GM23338 (cell line): ENCODE measurements at regions not wholly inside any gene's neighbourhood (a gene's known extent, or its start where the extent isn't known, plus 50 kb on each side); places are given as distances from the start of the nearest gene placed in this dataset.

ENCODE experiments used
- ATAC-seq: fragments of 200-7000 bp; cut with Tn5 transposase; 3 replicates; pipeline ENCODE4 v1.9.1; 2020
- DNase-seq: peaks from one replicate; pipeline ENCODE4 v3.0.0-alpha.2; 2015; ENCODE audit warnings: low spot score
- H2AFZ ChIP-seq: fragments of 200-600 bp; sonication (generic); 2 replicates; pipeline ENCODE4 v1.8.0; 2016; ENCODE audit warnings: antibody characterized with exemption, mild to moderate bottlenecking, moderate library complexity
- H3F3A ChIP-seq: fragments of 200-600 bp; sonication (generic); replicated peaks from 2 replicates; pipeline ENCODE4 v1.8.0; 2017; ENCODE audit warnings: antibody characterized with exemption, mixed run types, low read depth
- H3K27ac ChIP-seq: fragments of 200-600 bp; sonication (generic); 2 replicates; pipeline ENCODE4 v1.6.1; 2016; ENCODE audit warnings: low read depth
- H3K27me3 ChIP-seq: fragments of 200-600 bp; sonication (generic); 2 replicates; pipeline ENCODE4 v1.8.0; 2016; ENCODE audit warnings: mild to moderate bottlenecking, mixed run types, moderate library complexity; ENCODE audit not compliant: insufficient read depth
- H3K36me3 ChIP-seq: fragments of 200-600 bp; sonication (generic); 2 replicates; pipeline ENCODE4 v1.8.0; 2016; ENCODE audit warnings: mild to moderate bottlenecking; ENCODE audit not compliant: insufficient read depth
- H3K4me1 ChIP-seq: fragments of 200-600 bp; sonication (generic); 2 replicates; pipeline ENCODE4 v1.8.0; 2016; ENCODE audit warnings: mild to moderate bottlenecking, moderate library complexity; ENCODE audit not compliant: insufficient read depth
- H3K4me2 ChIP-seq: fragments of 200-600 bp; sonication (generic); 2 replicates; pipeline ENCODE4 v1.7.1; 2017; ENCODE audit warnings: mixed run types
- H3K4me3 ChIP-seq: fragments of 200-600 bp; sonication (generic); 2 replicates; pipeline ENCODE4 v1.6.1; 2016; ENCODE audit warnings: mixed run types
- H3K79me2 ChIP-seq: fragments of 200-600 bp; sonication (generic); replicated peaks from 2 replicates; pipeline ENCODE4 v1.8.0; 2017; ENCODE audit warnings: mild to moderate bottlenecking; ENCODE audit not compliant: insufficient read depth
- H3K9me2 ChIP-seq: fragments of 200-600 bp; sonication (generic); 2 replicates; pipeline ENCODE4 v1.8.0; 2017; ENCODE audit not compliant: insufficient read depth
- H4K20me1 ChIP-seq: fragments of 200-600 bp; sonication (generic); replicated peaks from 2 replicates; pipeline ENCODE4 v1.8.0; 2017; ENCODE audit warnings: mild to moderate bottlenecking; ENCODE audit not compliant: insufficient read depth
- H3K27ac Mint-ChIP-seq: 2 replicates; pipeline ENCODE4 v1.8.0; 2020; ENCODE audit warnings: inconsistent platforms, mild to moderate bottlenecking, moderate library complexity, mixed read lengths
- H3K27me3 Mint-ChIP-seq: 3 replicates; pipeline ENCODE4 v1.8.0; 2022; ENCODE audit warnings: low read depth, mild to moderate bottlenecking, moderate library complexity, mixed read lengths, inconsistent platforms; ENCODE audit not compliant: insufficient read depth, poor library complexity
- H3K36me3 Mint-ChIP-seq: 3 replicates; pipeline ENCODE4 v1.8.0; 2021; ENCODE audit warnings: low read depth, mild to moderate bottlenecking, inconsistent platforms, moderate library complexity, mixed read lengths
- H3K4me1 Mint-ChIP-seq: 3 replicates; pipeline ENCODE4 v1.8.0; 2020; ENCODE audit warnings: mild to moderate bottlenecking, inconsistent platforms, mixed read lengths
- H3K4me3 Mint-ChIP-seq: 3 replicates; pipeline ENCODE4 v1.8.0; 2021; ENCODE audit warnings: moderate library complexity, mild to moderate bottlenecking, inconsistent platforms, mixed read lengths
- H3K9me3 Mint-ChIP-seq: 3 replicates; pipeline ENCODE4 v1.8.0; 2020; ENCODE audit warnings: moderate library complexity, mild to moderate bottlenecking, inconsistent platforms, mixed read lengths
- CREB1 ChIP-seq: fragments of 250-450 bp; sonication (Bioruptor Pico); IDR thresholded peaks from 2 replicates; pipeline ENCODE4 v1.5.0; 2020; ENCODE audit warnings: low read depth, mild to moderate bottlenecking, moderate library complexity
- CTCF ChIP-seq, 2 experiments: fragments of 200-600 bp in 1 of 2; sonication (generic) in 1 of 2; conservative IDR thresholded peaks; 2 replicates each; pipeline versions ENCODE4 v1.5.1 to v1.6.1; 2016 to 2017; ENCODE audit warnings: antibody characterized with exemption in 2 of 2, low read depth in 2 of 2, mild to moderate bottlenecking in 2 of 2, moderate library complexity in 1 of 2
- EZH2 ChIP-seq: fragments of 200-600 bp; sonication (generic); IDR thresholded peaks from one replicate; pipeline ENCODE4 v1.8.0; 2017; ENCODE audit warnings: antibody characterized with exemption, mild to moderate bottlenecking, low read depth; ENCODE audit not compliant: unreplicated experiment
- EZH2phosphoT487 ChIP-seq: fragments of 200-600 bp; sonication (generic); IDR thresholded peaks from one replicate; pipeline ENCODE4 v1.8.1; 2018; ENCODE audit warnings: antibody characterized with exemption; ENCODE audit not compliant: unreplicated experiment
- JUNB ChIP-seq: IDR thresholded peaks from one replicate; pipeline ENCODE4 v1.6.1; 2016; ENCODE audit warnings: antibody characterized with exemption; ENCODE audit not compliant: unreplicated experiment
- NANOG ChIP-seq: IDR thresholded peaks from 2 replicates; pipeline ENCODE4 v1.6.1; 2016; ENCODE audit warnings: antibody characterized with exemption, borderline replicate concordance
- POLR2AphosphoS5 ChIP-seq: IDR thresholded peaks from 2 replicates; pipeline ENCODE4 v1.6.1; 2016; ENCODE audit warnings: antibody characterized with exemption, low read depth
- REST ChIP-seq: IDR thresholded peaks from one replicate; pipeline ENCODE4 v1.6.1; 2018; ENCODE audit warnings: antibody characterized with exemption; ENCODE audit not compliant: unreplicated experiment
- STAT1 ChIP-seq: IDR thresholded peaks from one replicate; pipeline ENCODE4 v1.6.1; 2016; ENCODE audit warnings: antibody characterized with exemption; ENCODE audit not compliant: unreplicated experiment
- ZNF114 ChIP-seq: fragments of 250-450 bp; sonication (Bioruptor Pico); IDR thresholded peaks from 2 replicates; pipeline ENCODE4 v1.5.0; 2020; ENCODE audit warnings: mild to moderate bottlenecking, moderate library complexity
- ZNF331 ChIP-seq: fragments of 250-450 bp; sonication (Bioruptor Pico); IDR thresholded peaks from 2 replicates; pipeline ENCODE4 v1.5.0; 2020; ENCODE audit warnings: low read depth, mild to moderate bottlenecking, moderate library complexity
- TF ChIP-seq, protein P1 (sequence below): fragments of 250-450 bp; sonication (Bioruptor Pico); IDR thresholded peaks from 2 replicates; pipeline ENCODE4 v1.5.0; 2020; ENCODE audit warnings: mild to moderate bottlenecking, moderate library complexity
- TF ChIP-seq, protein P2 (sequence below): IDR thresholded peaks from 2 replicates; pipeline ENCODE4 v1.6.1; 2016; ENCODE audit warnings: antibody characterized with exemption

DNA sequence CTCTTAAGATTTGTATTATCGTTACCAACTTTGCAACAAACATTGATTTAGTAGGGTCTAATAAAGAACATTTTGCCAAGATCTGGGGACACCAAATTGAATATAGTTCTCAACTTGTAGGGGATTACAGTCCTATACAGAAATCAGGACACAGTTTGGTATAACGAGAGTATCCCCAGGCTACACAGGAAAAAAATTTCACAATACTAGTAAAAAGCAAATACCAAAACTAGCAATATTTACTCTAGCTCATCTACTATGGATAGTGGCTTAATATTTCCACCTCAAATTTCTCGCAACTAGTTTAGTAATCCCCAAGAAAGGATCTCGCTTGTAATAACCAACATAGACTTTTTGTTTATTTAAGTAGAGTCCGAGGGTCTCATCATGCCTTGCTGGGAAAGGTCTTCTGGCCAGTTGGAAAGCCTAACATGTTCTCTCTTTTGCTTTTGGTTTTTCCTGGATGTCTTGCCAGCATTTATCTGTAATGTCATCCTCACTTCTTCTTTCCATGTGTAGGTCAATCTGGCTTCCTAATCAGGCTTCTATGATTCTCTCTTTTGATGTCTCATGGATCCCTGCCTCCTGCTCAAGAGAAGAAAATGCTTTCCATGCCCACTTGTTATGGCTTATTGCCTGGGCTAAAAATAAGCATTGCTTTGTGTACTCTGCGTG, 104.7 kb upstream of the KCNK2 start:
- no peak overlapping the region for H3K4me3 Mint-ChIP-seq
- TF ChIP-seq EZH2 (no peak), ZNF114 (CRISPR knock-in tag) (no peak), REST (no peak), JUNB (no peak), EZH2phosphoT487 (no peak), ZNF331 (CRISPR knock-in tag) (no peak), NANOG (no peak), POLR2AphosphoS5 (no peak), CREB1 (CRISPR knock-in tag) (no peak), CTCF (conservative IDR thresholded peaks at IDR 0.05; ENCODE audit: low read depth in 2 of 2) (no peak), STAT1 (no peak)
- TF ChIP-seq, protein P1, sequence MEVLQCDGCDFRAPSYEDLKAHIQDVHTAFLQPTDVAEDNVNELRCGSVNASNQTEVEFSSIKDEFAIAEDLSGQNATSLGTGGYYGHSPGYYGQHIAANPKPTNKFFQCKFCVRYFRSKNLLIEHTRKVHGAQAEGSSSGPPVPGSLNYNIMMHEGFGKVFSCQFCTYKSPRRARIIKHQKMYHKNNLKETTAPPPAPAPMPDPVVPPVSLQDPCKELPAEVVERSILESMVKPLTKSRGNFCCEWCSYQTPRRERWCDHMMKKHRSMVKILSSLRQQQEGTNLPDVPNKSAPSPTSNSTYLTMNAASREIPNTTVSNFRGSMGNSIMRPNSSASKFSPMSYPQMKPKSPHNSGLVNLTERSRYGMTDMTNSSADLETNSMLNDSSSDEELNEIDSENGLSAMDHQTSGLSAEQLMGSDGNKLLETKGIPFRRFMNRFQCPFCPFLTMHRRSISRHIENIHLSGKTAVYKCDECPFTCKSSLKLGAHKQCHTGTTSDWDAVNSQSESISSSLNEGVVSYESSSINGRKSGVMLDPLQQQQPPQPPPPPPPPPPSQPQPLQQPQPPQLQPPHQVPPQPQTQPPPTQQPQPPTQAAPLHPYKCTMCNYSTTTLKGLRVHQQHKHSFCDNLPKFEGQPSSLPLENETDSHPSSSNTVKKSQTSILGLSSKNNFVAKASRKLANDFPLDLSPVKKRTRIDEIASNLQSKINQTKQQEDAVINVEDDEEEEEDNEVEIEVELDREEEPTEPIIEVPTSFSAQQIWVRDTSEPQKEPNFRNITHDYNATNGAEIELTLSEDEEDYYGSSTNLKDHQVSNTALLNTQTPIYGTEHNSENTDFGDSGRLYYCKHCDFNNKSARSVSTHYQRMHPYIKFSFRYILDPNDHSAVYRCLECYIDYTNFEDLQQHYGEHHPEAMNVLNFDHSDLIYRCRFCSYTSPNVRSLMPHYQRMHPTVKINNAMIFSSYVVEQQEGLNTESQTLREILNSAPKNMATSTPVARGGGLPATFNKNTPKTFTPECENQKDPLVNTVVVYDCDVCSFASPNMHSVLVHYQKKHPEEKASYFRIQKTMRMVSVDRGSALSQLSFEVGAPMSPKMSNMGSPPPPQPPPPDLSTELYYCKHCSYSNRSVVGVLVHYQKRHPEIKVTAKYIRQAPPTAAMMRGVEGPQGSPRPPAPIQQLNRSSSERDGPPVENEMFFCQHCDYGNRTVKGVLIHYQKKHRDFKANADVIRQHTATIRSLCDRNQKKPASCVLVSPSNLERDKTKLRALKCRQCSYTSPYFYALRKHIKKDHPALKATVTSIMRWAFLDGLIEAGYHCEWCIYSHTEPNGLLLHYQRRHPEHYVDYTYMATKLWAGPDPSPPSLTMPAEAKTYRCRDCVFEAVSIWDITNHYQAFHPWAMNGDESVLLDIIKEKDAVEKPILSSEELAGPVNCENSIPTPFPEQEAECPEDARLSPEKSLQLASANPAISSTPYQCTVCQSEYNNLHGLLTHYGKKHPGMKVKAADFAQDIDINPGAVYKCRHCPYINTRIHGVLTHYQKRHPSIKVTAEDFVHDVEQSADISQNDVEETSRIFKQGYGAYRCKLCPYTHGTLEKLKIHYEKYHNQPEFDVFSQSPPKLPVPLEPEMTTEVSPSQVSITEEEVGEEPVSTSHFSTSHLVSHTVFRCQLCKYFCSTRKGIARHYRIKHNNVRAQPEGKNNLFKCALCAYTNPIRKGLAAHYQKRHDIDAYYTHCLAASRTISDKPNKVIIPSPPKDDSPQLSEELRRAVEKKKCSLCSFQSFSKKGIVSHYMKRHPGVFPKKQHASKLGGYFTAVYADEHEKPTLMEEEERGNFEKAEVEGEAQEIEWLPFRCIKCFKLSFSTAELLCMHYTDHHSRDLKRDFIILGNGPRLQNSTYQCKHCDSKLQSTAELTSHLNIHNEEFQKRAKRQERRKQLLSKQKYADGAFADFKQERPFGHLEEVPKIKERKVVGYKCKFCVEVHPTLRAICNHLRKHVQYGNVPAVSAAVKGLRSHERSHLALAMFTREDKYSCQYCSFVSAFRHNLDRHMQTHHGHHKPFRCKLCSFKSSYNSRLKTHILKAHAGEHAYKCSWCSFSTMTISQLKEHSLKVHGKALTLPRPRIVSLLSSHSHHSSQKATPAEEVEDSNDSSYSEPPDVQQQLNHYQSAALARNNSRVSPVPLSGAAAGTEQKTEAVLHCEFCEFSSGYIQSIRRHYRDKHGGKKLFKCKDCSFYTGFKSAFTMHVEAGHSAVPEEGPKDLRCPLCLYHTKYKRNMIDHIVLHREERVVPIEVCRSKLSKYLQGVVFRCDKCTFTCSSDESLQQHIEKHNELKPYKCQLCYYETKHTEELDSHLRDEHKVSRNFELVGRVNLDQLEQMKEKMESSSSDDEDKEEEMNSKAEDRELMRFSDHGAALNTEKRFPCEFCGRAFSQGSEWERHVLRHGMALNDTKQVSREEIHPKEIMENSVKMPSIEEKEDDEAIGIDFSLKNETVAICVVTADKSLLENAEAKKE (CRISPR knock-in tag): no peak
- TF ChIP-seq, protein P2, sequence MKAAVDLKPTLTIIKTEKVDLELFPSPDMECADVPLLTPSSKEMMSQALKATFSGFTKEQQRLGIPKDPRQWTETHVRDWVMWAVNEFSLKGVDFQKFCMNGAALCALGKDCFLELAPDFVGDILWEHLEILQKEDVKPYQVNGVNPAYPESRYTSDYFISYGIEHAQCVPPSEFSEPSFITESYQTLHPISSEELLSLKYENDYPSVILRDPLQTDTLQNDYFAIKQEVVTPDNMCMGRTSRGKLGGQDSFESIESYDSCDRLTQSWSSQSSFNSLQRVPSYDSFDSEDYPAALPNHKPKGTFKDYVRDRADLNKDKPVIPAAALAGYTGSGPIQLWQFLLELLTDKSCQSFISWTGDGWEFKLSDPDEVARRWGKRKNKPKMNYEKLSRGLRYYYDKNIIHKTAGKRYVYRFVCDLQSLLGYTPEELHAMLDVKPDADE: no peak
- no peaks in the 10 kb centered on the region for H4K20me1 ChIP-seq
- peaks cover 23% of the 10 kb centered on the region for H3K4me1 Mint-ChIP-seq
- DNase-seq (no peak), ATAC-seq (no peak)
- H3K27ac Mint-ChIP-seq: no peak overlapping the region
- H3K4me3 ChIP-seq: no peak overlapping the region
- H3K4me1 ChIP-seq: peaks cover 18% of the 10 kb centered on the region
- no peaks in the 10 kb centered on the region for H3K36me3 Mint-ChIP-seq
- no peak overlapping the region for H3K4me2 ChIP-seq
- no peak overlapping the region for H3K27ac ChIP-seq
- H3K9me2 ChIP-seq: peaks cover 5% of the 10 kb centered on the region; the same call in 1 of the 2 replicates
- no peaks in the 10 kb centered on the region for H3F3A ChIP-seq
- no peak overlapping the region for H2AFZ ChIP-seq
- no peaks in the 10 kb centered on the region for H3K36me3 ChIP-seq
- H3K79me2 ChIP-seq: no peaks in the 10 kb centered on the region
- H3K27me3 ChIP-seq: no peaks in the 10 kb centered on the region
- no peaks in the 10 kb centered on the region for H3K27me3 Mint-ChIP-seq
- H3K9me3 Mint-ChIP-seq: no peaks in the 10 kb centered on the region
